ENCODE measurements at regions not wholly inside any gene's neighbourhood (a gene's known extent, or its start where the extent isn't known, plus 50 kb on each side); places are given as distances from the start of the nearest gene placed in this dataset.

DNA sequence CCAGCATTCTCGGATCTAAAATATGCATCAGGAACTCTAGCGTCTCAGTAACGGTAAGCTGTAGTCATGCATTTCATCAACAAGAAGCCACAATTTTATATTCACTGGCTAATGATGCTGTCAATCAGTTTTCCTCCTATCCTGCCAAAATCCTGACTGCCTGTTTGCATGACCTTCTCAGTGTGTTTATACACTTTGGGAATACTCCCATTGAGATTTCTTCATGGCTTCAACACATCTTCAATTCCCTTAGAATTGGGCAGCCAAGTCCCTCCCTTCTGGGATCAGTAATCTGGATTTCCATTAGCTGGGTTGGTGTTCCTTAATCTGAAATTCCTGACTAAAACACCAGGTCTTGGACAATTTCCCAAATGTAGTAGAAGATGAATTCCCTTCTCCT lies 348.9 kb upstream of the DYNLRB2 start:
- DNase-seq (ENCODE audit: low read depth): no peak
- TF ChIP-seq CTCF (conservative IDR thresholded peaks at IDR 0.05; ENCODE audit: low read depth, low read length): no peak
- H3K4me3 ChIP-seq (ENCODE audit: low read depth, low read length): no peak overlapping the region

DNA sequence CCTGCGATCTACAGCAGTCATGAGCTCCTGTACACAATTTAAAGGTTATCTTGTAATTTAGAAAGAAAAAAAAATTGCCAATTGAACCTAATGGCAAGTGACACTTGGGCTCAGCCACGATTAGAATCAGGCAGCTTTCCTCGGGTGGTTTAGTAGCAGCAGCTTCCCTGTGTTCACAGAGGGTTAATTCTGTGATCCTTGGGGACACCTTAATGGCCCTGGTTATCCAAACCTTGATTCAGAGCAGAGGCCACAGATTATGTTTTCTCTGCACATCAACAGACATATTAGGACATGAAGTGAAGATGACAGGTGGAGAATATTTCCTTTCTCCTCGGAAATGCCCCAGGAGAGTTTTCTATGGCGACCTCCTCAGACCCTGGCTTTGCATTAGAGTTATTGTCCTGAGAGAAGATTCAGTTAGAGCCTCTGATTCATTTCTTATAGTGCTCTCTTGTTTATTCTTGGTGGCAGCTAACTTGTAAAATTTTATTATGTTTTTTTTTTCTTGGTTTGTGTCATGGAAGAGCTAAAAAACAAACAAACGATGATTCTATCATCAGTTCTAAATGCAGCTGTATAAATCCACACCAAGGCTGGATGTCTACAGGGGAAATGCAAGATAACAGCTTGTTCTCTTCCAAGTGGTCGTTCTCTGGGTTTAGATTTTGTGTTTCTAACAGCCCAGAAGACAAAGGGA lies 351.2 kb upstream of the DYNLRB2 start:
- no peak for TF ChIP-seq CTCF (conservative IDR thresholded peaks at IDR 0.05; ENCODE audit: low read depth, low read length)
- no peak overlapping the region for H3K4me3 ChIP-seq (ENCODE audit: low read depth, low read length)
- DNase-seq (ENCODE audit: low read depth): no peak

- no peak overlapping the region for H3K4me3 ChIP-seq (ENCODE audit: low read depth, low read length)
- no peak for DNase-seq (ENCODE audit: low read depth)
- no peak for TF ChIP-seq CTCF (conservative IDR thresholded peaks at IDR 0.05; ENCODE audit: low read depth, low read length)
Observed at GRCh38 chr16:80176114-80176513, 364.7 kb upstream of the DYNLRB2 start.

- no peak overlapping the region for H3K4me3 ChIP-seq (ENCODE audit: low read depth, low read length)
- TF ChIP-seq CTCF (conservative IDR thresholded peaks at IDR 0.05; ENCODE audit: low read depth, low read length): no peak
- no peak for DNase-seq (ENCODE audit: low read depth)
Observed at GRCh38 chr16:80175011-80175410, 365.8 kb upstream of the DYNLRB2 start.

- peak; percentile 87 for DNase-seq (ENCODE audit: low read depth)
- no peak for TF ChIP-seq CTCF (conservative IDR thresholded peaks at IDR 0.05; ENCODE audit: low read depth, low read length)
- no peak overlapping the region for H3K4me3 ChIP-seq (ENCODE audit: low read depth, low read length)
Observed at GRCh38 chr16:80174416-80174815, 366.4 kb upstream of the DYNLRB2 start.

GRCh38 chr16:80171746-80172145 lies 369.0 kb upstream of the DYNLRB2 start:
- DNase-seq (ENCODE audit: low read depth): no peak
- no peak for TF ChIP-seq CTCF (conservative IDR thresholded peaks at IDR 0.05; ENCODE audit: low read depth, low read length)
- H3K4me3 ChIP-seq (ENCODE audit: low read depth, low read length): no peak overlapping the region

GRCh38 chr16:80171199-80171598 lies 369.6 kb upstream of the DYNLRB2 start:
- TF ChIP-seq CTCF (conservative IDR thresholded peaks at IDR 0.05; ENCODE audit: low read depth, low read length): no peak
- no peak for DNase-seq (ENCODE audit: low read depth)
- H3K4me3 ChIP-seq (ENCODE audit: low read depth, low read length): no peak overlapping the region
